ENCODE measurements at regions not wholly inside any gene's neighbourhood (a gene's known extent, or its start where the extent isn't known, plus 50 kb on each side); places are given as distances from the start of the nearest gene placed in this dataset.

- H3K4me3 ChIP-seq (ENCODE audit: low read depth, low read length) = no peak overlapping the region
- TF ChIP-seq CTCF (IDR thresholded peaks at IDR 0.05; ENCODE audit: insufficient read depth, low read depth, low read length) = no peak
- no peaks in the 10 kb centered on the region for H3K27me3 ChIP-seq (ENCODE audit: control insufficient read depth, insufficient read depth, low read length)
- CTCF ChIA-PET = no interaction called here
- no peak for DNase-seq (ENCODE audit: low read depth)
- no peaks in the 10 kb centered on the region for H3K36me3 ChIP-seq (ENCODE audit: control insufficient read depth, insufficient read depth, low read length)
- POLR2A ChIA-PET = no interaction called here
Observed at GRCh38 chr22:47515384-47516125, 753.1 kb downstream of the TBC1D22A start.

GRCh38 chr22:47512617-47513016, 750.2 kb downstream of the TBC1D22A start:
- no peaks in the 10 kb centered on the region for H3K36me3 ChIP-seq (ENCODE audit: control insufficient read depth, insufficient read depth, low read length)
- POLR2A ChIA-PET = no interaction called here
- DNase-seq (ENCODE audit: low read depth) = no peak
- CTCF ChIA-PET = interaction anchor here (1.1 kb wide), 1 partner anchor 220 kb away, joined by 3 read pairs; no protein-coding TSS in a partner anchor
- no peak overlapping the region for H3K4me3 ChIP-seq (ENCODE audit: low read depth, low read length)
- H3K27me3 ChIP-seq (ENCODE audit: control insufficient read depth, insufficient read depth, low read length) = no peaks in the 10 kb centered on the region
- TF ChIP-seq CTCF (IDR thresholded peaks at IDR 0.05; ENCODE audit: insufficient read depth, low read depth, low read length) = no peak

GRCh38 chr22:47504962-47505361, 742.5 kb downstream of the TBC1D22A start:
- no peak overlapping the region for H3K4me3 ChIP-seq (ENCODE audit: low read depth, low read length)
- CTCF ChIA-PET = no interaction called here
- no peak for DNase-seq (ENCODE audit: low read depth)
- no peaks in the 10 kb centered on the region for H3K36me3 ChIP-seq (ENCODE audit: control insufficient read depth, insufficient read depth, low read length)
- H3K27me3 ChIP-seq (ENCODE audit: control insufficient read depth, insufficient read depth, low read length) = no peaks in the 10 kb centered on the region
- no peak for TF ChIP-seq CTCF (IDR thresholded peaks at IDR 0.05; ENCODE audit: insufficient read depth, low read depth, low read length)
- POLR2A ChIA-PET = no interaction called here

- CTCF ChIA-PET = interaction anchor here (1.4 kb wide), 1 partner anchor 12 kb away, joined by 3 read pairs; no protein-coding TSS in a partner anchor
- TF ChIP-seq CTCF (IDR thresholded peaks at IDR 0.05; ENCODE audit: insufficient read depth, low read depth, low read length) = no peak
- H3K36me3 ChIP-seq (ENCODE audit: control insufficient read depth, insufficient read depth, low read length) = no peaks in the 10 kb centered on the region
- POLR2A ChIA-PET = no interaction called here
- DNase-seq (ENCODE audit: low read depth) = no peak
- no peak overlapping the region for H3K4me3 ChIP-seq (ENCODE audit: low read depth, low read length)
- H3K27me3 ChIP-seq (ENCODE audit: control insufficient read depth, insufficient read depth, low read length) = no peaks in the 10 kb centered on the region
Observed at GRCh38 chr22:47498969-47499495, 736.6 kb downstream of the TBC1D22A start.

- DNase-seq (ENCODE audit: low read depth) = no peak
- H3K4me3 ChIP-seq (ENCODE audit: low read depth, low read length) = no peak overlapping the region
- H3K27me3 ChIP-seq (ENCODE audit: control insufficient read depth, insufficient read depth, low read length) = no peaks in the 10 kb centered on the region
- H3K36me3 ChIP-seq (ENCODE audit: control insufficient read depth, insufficient read depth, low read length) = no peaks in the 10 kb centered on the region
- no peak for TF ChIP-seq CTCF (IDR thresholded peaks at IDR 0.05; ENCODE audit: insufficient read depth, low read depth, low read length)
- ChIA-PET CTCF (interaction anchor here (1.4 kb wide), 1 partner anchor 11 kb away, joined by 3 read pairs; no protein-coding TSS in a partner anchor), POLR2A (no interaction called here)
Observed at GRCh38 chr22:47497666-47498065, 735.2 kb downstream of the TBC1D22A start.

Measured in BJ (cell line).